Panc1 (cell line): ENCODE measurements at regions not wholly inside any gene's neighbourhood (a gene's known extent, or its start where the extent isn't known, plus 50 kb on each side); places are given as distances from the start of the nearest gene placed in this dataset.

ENCODE experiments used
- ATAC-seq: fragments of 200-7000 bp; cut with Tn5 transposase; 2 replicates; pipeline ENCODE4 v1.9.1; 2020; ENCODE audit warnings: mild to moderate bottlenecking, moderate library complexity
- BruUV-seq: library from RNA; stranded (reverse); fragments of 400-500 nt; replicated peaks from 2 replicates; lab custom pipeline; 2021; lab: Mats Ljungman, UMichigan
- CTCF ChIA-PET: fragments of 300-600 bp; sonication (Branson Sonifier 250); formaldehyde crosslinking; loops from one replicate; lab custom pipeline; 2022; ENCODE audit warnings: antibody characterized with exemption; lab: Charles Lee
- POLR2A ChIA-PET: fragments of 300-600 bp; sonication (Branson Sonifier 250); formaldehyde crosslinking; loops from one replicate; lab custom pipeline; 2022; ENCODE audit warnings: antibody characterized with exemption; lab: Charles Lee
- DNase-seq: peaks from one replicate; pipeline ENCODE4 v3.0.0-alpha.2; 2010; ENCODE audit warnings: low read depth, low spot score
- H3K27ac ChIP-seq: 2 replicates; pipeline ENCODE4 v1.5.1; 2011; ENCODE audit warnings: mild to moderate bottlenecking, low read length, inconsistent platforms
- H3K27me3 ChIP-seq: fragments of 200-500 bp; sonication (Bioruptor generic); 2 replicates; pipeline ENCODE4 v1.6.0; 2014; ENCODE audit warnings: low read length, inconsistent platforms; ENCODE audit not compliant: control insufficient read depth, insufficient read depth
- H3K36me3 ChIP-seq: fragments of 200-500 bp; sonication (Bioruptor generic); 2 replicates; pipeline ENCODE4 v1.5.1; 2014; ENCODE audit warnings: inconsistent platforms, mild to moderate bottlenecking, low read length, moderate library complexity; ENCODE audit not compliant: control insufficient read depth, insufficient read depth
- H3K4me1 ChIP-seq: 2 replicates; pipeline ENCODE4 v1.5.1; 2011; ENCODE audit warnings: inconsistent platforms, mild to moderate bottlenecking, low read length, moderate library complexity; ENCODE audit not compliant: control insufficient read depth, insufficient read depth
- H3K4me3 ChIP-seq, 2 experiments: 2 replicates each; pipeline ENCODE4 v1.5.1; 2011 to 2012; ENCODE audit warnings: low read depth in 2 of 2, low read length in 2 of 2, mild to moderate bottlenecking in 2 of 2, inconsistent platforms in 1 of 2, moderate library complexity in 1 of 2
- H3K9me3 ChIP-seq: fragments of 200-500 bp; sonication (Bioruptor generic); 2 replicates; pipeline ENCODE4 v1.5.1; 2014; ENCODE audit warnings: low read depth, mild to moderate bottlenecking, inconsistent platforms, low read length, moderate library complexity; ENCODE audit not compliant: control insufficient read depth, insufficient read depth
- CTCF ChIP-seq: fragments of 450-650 bp; IDR thresholded peaks from 2 replicates; pipeline ENCODE4 v1.5.1; 2017; ENCODE audit warnings: mild to moderate bottlenecking
- POLR2AphosphoS5 ChIP-seq: IDR thresholded peaks from 2 replicates; pipeline ENCODE4 v1.6.1; 2012; ENCODE audit warnings: mild to moderate bottlenecking, low read depth, low read length, moderate library complexity
- REST ChIP-seq, 2 experiments: IDR thresholded peaks; 2 replicates each; pipeline ENCODE4 v1.6.1; 2011 to 2012; ENCODE audit warnings: low read depth in 2 of 2, control low read depth in 1 of 2, low read length in 1 of 2, mild to moderate bottlenecking in 1 of 2, moderate library complexity in 1 of 2; ENCODE audit not compliant: insufficient read depth in 1 of 2
- SIN3A ChIP-seq: IDR thresholded peaks from 2 replicates; pipeline ENCODE4 v1.6.1; 2012; ENCODE audit warnings: low read depth, mild to moderate bottlenecking, low read length, moderate library complexity, borderline replicate concordance; ENCODE audit not compliant: insufficient read depth
- TCF7L2 ChIP-seq: IDR thresholded peaks from 2 replicates; pipeline ENCODE4 v1.6.1; 2011; ENCODE audit warnings: mild to moderate bottlenecking, low read depth, low read length, inconsistent platforms
- in situ Hi-C: cut with HindIII; loops from 2 replicates; pipeline ENCODE4 v1.10.0; 2016; ENCODE audit warnings: low sequenced_read_pairs, low pct_unique_long_range_greater_than_20kb
- intact Hi-C: fragments of 100-400 bp; cut with micrococcal nuclease; formaldehyde crosslinking; loops from one replicate; pipeline ENCODE4 v1.10.0; 2022; ENCODE audit not compliant: unreplicated experiment

- H3K4me3 ChIP-seq: no peak overlapping the region
- H3K36me3 ChIP-seq: no peaks in the 10 kb centered on the region
- TF ChIP-seq REST (IDR thresholded peaks at IDR 0.05; ENCODE audit: insufficient read depth in 1 of 2, low read depth in 2 of 2, low read length in 1 of 2) (no peak), TCF7L2 (no peak), POLR2AphosphoS5 (no peak), SIN3A (no peak), CTCF (no peak)
- H3K27me3 ChIP-seq: peaks cover 8% of the 10 kb centered on the region
- no peaks in the 10 kb centered on the region for H3K4me1 ChIP-seq
- intact Hi-C loops: no loop called here
- ATAC-seq (no peak), DNase-seq (no peak)
- no TSS peak for BruUV-seq
- POLR2A ChIA-PET: interaction anchor here (0.6 kb wide), 1 partner anchor 1120 kb away, joined by 5 read pairs; no protein-coding TSS in a partner anchor
- in situ Hi-C loops: no loop called here
- CTCF ChIA-PET: no interaction called here
- H3K9me3 ChIP-seq: no peaks in the 10 kb centered on the region
- H3K27ac ChIP-seq: no peak overlapping the region
These were observed 101.2 kb upstream of the SIRPG start for GRCh38 chr20:1758765-1759164.

DNA sequence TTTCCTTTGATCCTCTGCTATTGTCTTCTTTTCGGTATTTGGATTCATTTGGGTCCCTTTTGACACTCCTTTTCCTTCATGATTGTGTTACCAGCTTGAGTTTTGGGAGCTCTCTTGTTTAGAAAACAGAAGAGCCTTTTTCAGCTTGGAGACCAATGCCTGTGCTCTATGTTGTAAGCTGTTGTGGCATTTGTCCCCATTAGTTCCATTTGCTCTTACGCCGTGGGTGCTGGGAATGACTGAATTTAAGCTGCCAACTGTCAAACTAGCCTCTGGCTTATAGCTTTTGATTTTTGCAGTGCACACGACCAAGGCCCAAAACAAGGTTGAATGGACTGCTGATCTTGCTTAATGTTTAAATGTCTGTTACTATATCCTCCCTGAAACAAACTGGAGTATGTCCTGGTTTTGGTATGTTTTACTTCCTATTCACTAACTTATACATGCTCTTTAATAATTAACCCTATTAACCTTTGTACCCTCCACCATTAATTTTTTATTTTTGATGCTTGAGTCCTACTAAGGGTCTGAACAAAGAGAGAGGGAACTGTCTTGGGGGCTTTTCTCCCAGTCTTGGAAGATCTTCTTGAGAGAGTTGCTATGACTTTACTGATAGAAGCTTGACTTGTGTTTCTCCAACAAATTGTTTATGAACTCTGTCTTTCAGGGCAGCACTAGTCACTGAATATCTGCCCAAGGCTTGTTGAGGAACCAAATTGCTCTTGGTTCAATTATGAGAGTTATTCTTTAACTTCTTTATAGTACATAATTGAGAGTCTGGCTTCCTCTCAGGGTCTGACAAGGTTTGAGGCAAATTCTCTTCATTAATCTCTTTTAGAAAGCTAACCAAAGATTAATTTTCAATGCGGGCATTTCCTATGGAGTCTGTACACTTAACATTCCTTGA, 100.3 kb upstream of the SIRPG start:
- H3K4me1 ChIP-seq: no peaks in the 10 kb centered on the region
- H3K9me3 ChIP-seq: no peaks in the 10 kb centered on the region
- in situ Hi-C loops: no loop called here
- H3K27me3 ChIP-seq: peaks cover 8% of the 10 kb centered on the region
- no peaks in the 10 kb centered on the region for H3K36me3 ChIP-seq
- no TSS peak for BruUV-seq
- ATAC-seq: no peak
- intact Hi-C loops: no loop called here
- no peak overlapping the region for H3K27ac ChIP-seq
- no peak for DNase-seq
- CTCF ChIA-PET: interaction anchor here (0.7 kb wide), 1 partner anchor 19 kb away, joined by 3 read pairs; no protein-coding TSS in a partner anchor
- POLR2A ChIA-PET: no interaction called here
- no peak overlapping the region for H3K4me3 ChIP-seq
- TF ChIP-seq REST (IDR thresholded peaks at IDR 0.05; ENCODE audit: insufficient read depth in 1 of 2, low read depth in 2 of 2, low read length in 1 of 2) (no peak), CTCF (no peak), SIN3A (no peak), TCF7L2 (no peak), POLR2AphosphoS5 (no peak)
